OCI-LY7 (cell line): ENCODE measurements at regions not wholly inside any gene's neighbourhood (a gene's known extent, or its start where the extent isn't known, plus 50 kb on each side); places are given as distances from the start of the nearest gene placed in this dataset.

Source experiments
- BruUV-seq: library from RNA; stranded (reverse); fragments of 400-500 nt; replicated peaks from 2 replicates; lab custom pipeline; 2021; lab: Mats Ljungman, UMichigan
- CTCF ChIA-PET: fragments of 300-600 bp; sonication (Branson Sonifier 250); formaldehyde crosslinking; loops from one replicate; lab custom pipeline; 2022; ENCODE audit warnings: antibody characterized with exemption; ENCODE audit not compliant: unreplicated experiment; lab: Charles Lee
- POLR2A ChIA-PET: fragments of 300-600 bp; sonication (Branson Sonifier 250); formaldehyde crosslinking; loops from one replicate; lab custom pipeline; 2022; ENCODE audit warnings: antibody characterized with exemption; lab: Charles Lee
- DNase-seq: peaks from one replicate; pipeline ENCODE4 v3.0.0-alpha.2; 2015; ENCODE audit warnings: low spot score
- H2AFZ ChIP-seq: fragments of 200-600 bp; sonication (generic), shearing (Covaris generic); 2 replicates; pipeline ENCODE4 v1.6.1; 2014; ENCODE audit warnings: mild to moderate bottlenecking, antibody characterized with exemption, low read length, moderate library complexity
- H3K27ac ChIP-seq: fragments of 200-600 bp; sonication (generic); 2 replicates; pipeline ENCODE4 v1.5.1; 2014; ENCODE audit warnings: mixed run types, low read depth, mild to moderate bottlenecking, moderate library complexity, low read length, inconsistent platforms; ENCODE audit not compliant: poor library complexity, severe bottlenecking
- H3K36me3 ChIP-seq: fragments of 200-600 bp; sonication (generic); 2 replicates; pipeline ENCODE4 v1.6.1; 2014; ENCODE audit warnings: mild to moderate bottlenecking, antibody characterized with exemption, low read length, moderate library complexity, mixed read lengths; ENCODE audit not compliant: insufficient read depth
- H3K4me1 ChIP-seq: fragments of 200-600 bp; sonication (generic); 2 replicates; pipeline ENCODE4 v1.5.1; 2014; ENCODE audit warnings: mild to moderate bottlenecking, low read length; ENCODE audit not compliant: insufficient read depth, poor library complexity, severe bottlenecking
- H3K4me2 ChIP-seq: fragments of 200-600 bp; sonication (generic); 2 replicates; pipeline ENCODE4 v1.6.1; 2014; ENCODE audit warnings: mild to moderate bottlenecking, low read length
- H3K4me3 ChIP-seq: fragments of 200-600 bp; sonication (generic); 2 replicates; pipeline ENCODE4 v1.5.1; 2014; ENCODE audit warnings: mild to moderate bottlenecking, low read depth, low read length; ENCODE audit not compliant: poor library complexity, severe bottlenecking
- H3K79me2 ChIP-seq: fragments of 200-600 bp; sonication (generic); 2 replicates; pipeline ENCODE4 v1.6.1; 2016; ENCODE audit warnings: low read depth, mild to moderate bottlenecking, low read length, moderate library complexity, mixed read lengths; ENCODE audit not compliant: insufficient read depth
- H3K9me2 ChIP-seq: fragments of 200-600 bp; sonication (generic); 2 replicates; pipeline ENCODE4 v1.6.1; 2016; ENCODE audit warnings: mild to moderate bottlenecking, low read length, mixed read lengths; ENCODE audit not compliant: insufficient read depth
- H3K9me3 ChIP-seq: fragments of 200-600 bp; sonication (generic); 2 replicates; pipeline ENCODE4 v1.6.1; 2014; ENCODE audit warnings: mild to moderate bottlenecking, mixed run types, low read length, mixed read lengths
- H4K20me1 ChIP-seq: fragments of 200-600 bp; sonication (generic); 2 replicates; pipeline ENCODE4 v1.6.1; 2014; ENCODE audit warnings: mild to moderate bottlenecking, antibody characterized with exemption, low read length, moderate library complexity, mixed read lengths; ENCODE audit not compliant: insufficient read depth
- CTCF ChIP-seq: fragments of 200-600 bp; sonication (generic); conservative IDR thresholded peaks from 2 replicates; pipeline ENCODE4 v1.5.1; 2014; ENCODE audit warnings: mild to moderate bottlenecking, antibody characterized with exemption, low read length, moderate library complexity, mixed read lengths
- EZH2phosphoT487 ChIP-seq: fragments of 200-600 bp; sonication (generic); IDR thresholded peaks from 2 replicates; pipeline ENCODE4 v1.6.1; 2018; ENCODE audit warnings: low read depth, borderline replicate concordance, mild to moderate bottlenecking, mixed run types, antibody characterized with exemption, low read length, moderate library complexity, mixed read lengths
- intact Hi-C: fragments of 100-400 bp; cut with micrococcal nuclease; formaldehyde crosslinking; loops from one replicate; pipeline ENCODE4 v1.10.0; 2022; ENCODE audit not compliant: unreplicated experiment

GRCh38 chr6:145175470-145175869 lies 559.9 kb downstream of the EPM2A start:
- CTCF ChIA-PET = no interaction called here

GRCh38 chr6:145178391-145178790 lies 556.9 kb downstream of the EPM2A start:
- Histone ChIP-seq H3K4me3 (no peak overlapping the region), H3K9me3 (no peaks in the 10 kb centered on the region), H3K36me3 (no peaks in the 10 kb centered on the region), H3K9me2 (no peaks in the 10 kb centered on the region), H3K4me2 (no peak overlapping the region), H3K79me2 (no peaks in the 10 kb centered on the region), H3K27ac (no peak overlapping the region), H3K4me1 (no peaks in the 10 kb centered on the region), H2AFZ (no peak overlapping the region), H4K20me1 (no peaks in the 10 kb centered on the region)
- POLR2A ChIA-PET = interaction anchor here (0.6 kb wide), 1 partner anchor 157 kb away, joined by 4 read pairs; no protein-coding TSS in a partner anchor
- no peak for DNase-seq
- TF ChIP-seq CTCF (no peak), EZH2phosphoT487 (no peak)
- CTCF ChIA-PET = no interaction called here
- intact Hi-C loops = no loop called here
- BruUV-seq = no TSS peak

More at GRCh38 chr6:145175470-145175869, 559.9 kb downstream of the EPM2A start:
- Histone ChIP-seq H3K27ac (no peak overlapping the region), H3K9me3 (no peaks in the 10 kb centered on the region), H3K36me3 (no peaks in the 10 kb centered on the region), H3K4me1 (no peaks in the 10 kb centered on the region), H2AFZ (no peak overlapping the region), H3K9me2 (no peaks in the 10 kb centered on the region), H3K4me2 (no peak overlapping the region), H4K20me1 (no peaks in the 10 kb centered on the region), H3K79me2 (no peaks in the 10 kb centered on the region), H3K4me3 (no peak overlapping the region)
- no peak for TF ChIP-seq EZH2phosphoT487
- TF ChIP-seq CTCF = no peak
- DNase-seq = no peak
- intact Hi-C loops = no loop called here
- no TSS peak for BruUV-seq
- POLR2A ChIA-PET = interaction anchor here (0.7 kb wide), 1 partner anchor 926 kb away, joined by 3 read pairs; no protein-coding TSS in a partner anchor

- POLR2A ChIA-PET = no interaction called here
- no peak for TF ChIP-seq EZH2phosphoT487
- TF ChIP-seq CTCF = no peak
These were observed 547.7 kb downstream of the EPM2A start for GRCh38 chr6:145187491-145188206.

More at GRCh38 chr6:145187491-145188206, 547.7 kb downstream of the EPM2A start:
- intact Hi-C loops = no loop called here
- CTCF ChIA-PET = no interaction called here
- Histone ChIP-seq H4K20me1 (no peaks in the 10 kb centered on the region), H3K4me1 (no peaks in the 10 kb centered on the region), H3K79me2 (no peaks in the 10 kb centered on the region), H3K27ac (no peak overlapping the region), H3K36me3 (no peaks in the 10 kb centered on the region), H3K9me3 (no peaks in the 10 kb centered on the region), H3K9me2 (no peaks in the 10 kb centered on the region), H3K4me2 (no peak overlapping the region), H3K4me3 (no peak overlapping the region), H2AFZ (no peak overlapping the region)
- DNase-seq = no peak
- BruUV-seq = no TSS peak
